Mammary epithelial cell (primary cell): ENCODE measurements at regions not wholly inside any gene's neighbourhood (a gene's known extent, or its start where the extent isn't known, plus 50 kb on each side); places are given as distances from the start of the nearest gene placed in this dataset.

Experiments
- CTCF ChIP-seq, 2 donors: IDR thresholded peaks in 1 of 2; conservative IDR thresholded peaks in 1 of 2; 2 replicates each; pipeline ENCODE4 v1.5.1; 2011 to 2012; ENCODE audit warnings: inconsistent platforms in 2 of 2, low read length in 2 of 2, mild to moderate bottlenecking in 2 of 2, control low read depth in 1 of 2, low read depth in 1 of 2; ENCODE audit not compliant: insufficient read depth in 1 of 2; ENCODE audit errors: extremely low read depth in 1 of 2
- EZH2 ChIP-seq: IDR thresholded peaks from 2 replicates; pipeline ENCODE4 v1.6.1; 2012; ENCODE audit warnings: low read length, inconsistent platforms, borderline replicate concordance

DNA sequence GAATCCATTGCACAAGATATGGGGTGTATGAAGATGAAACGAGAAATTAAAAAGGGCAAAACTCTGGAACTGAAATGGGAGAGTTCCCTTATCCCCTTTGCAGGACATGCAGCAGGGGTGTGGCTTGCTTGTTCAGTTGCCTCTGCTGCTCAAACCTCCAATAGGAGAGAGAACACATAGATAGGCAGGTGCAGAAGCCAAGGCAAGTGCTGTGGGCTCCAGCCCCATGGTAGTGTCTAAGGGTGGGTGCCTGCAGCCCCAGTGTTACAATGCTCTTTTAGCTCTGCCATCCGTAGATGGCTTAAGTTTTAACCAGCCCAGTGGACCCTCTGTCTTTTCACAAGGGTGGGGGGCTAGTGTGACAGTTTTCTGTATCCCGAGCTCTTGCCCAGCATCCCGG is 69.7 kb downstream of the CMAS start:
- TF ChIP-seq CTCF (conservative IDR thresholded peaks at IDR 0.05 in 1 of 2, IDR thresholded peaks at IDR 0.05 in 1 of 2; ENCODE audit: extremely low read depth in 1 of 2, insufficient read depth in 1 of 2, low read depth in 1 of 2, low read length in 2 of 2) (no peak), EZH2 (no peak)
